HepG2 (cell line): ENCODE measurements at regions not wholly inside any gene's neighbourhood (a gene's known extent, or its start where the extent isn't known, plus 50 kb on each side); places are given as distances from the start of the nearest gene placed in this dataset.

Experiments
- ATAC-seq: fragments of 200-7000 bp; cut with Tn5 transposase; 3 replicates; pipeline ENCODE4 v1.9.1; 2020; ENCODE audit warnings: mild to moderate bottlenecking, moderate library complexity
- BruUV-seq: library from RNA; stranded (reverse); fragments of 400-500 nt; replicated peaks from 2 replicates; lab custom pipeline; 2021; lab: Mats Ljungman, UMichigan
- CTCF ChIA-PET: fragments of 300-600 bp; formaldehyde crosslinking; extraction: SDS; loops from one replicate; lab custom pipeline; 2021; ENCODE audit warnings: low total read pairs, inconsistent platforms, low intra/inter-chr PET ratio; lab: Yijun Ruan, JAX
- POLR2A ChIA-PET: fragments of 350-600 bp; sonication (Branson Sonifier 250); formaldehyde crosslinking; loops from one replicate; lab custom pipeline; 2020; ENCODE audit warnings: antibody characterized with exemption, inconsistent platforms; lab: Yijun Ruan, JAX
- DNase-seq: peaks from one replicate; pipeline ENCODE4 v3.0.0-alpha.2; 2015; ENCODE audit warnings: low spot score
- FAIRE-seq: peaks from 3 replicates; lab custom pipeline; 2011; peaks lifted over from hg19 to GRCh38; lab: Jason Lieb, UNC
- H2AFZ ChIP-seq: one replicate; pipeline ENCODE4 v1.6.1; 2011; ENCODE audit warnings: low read length, inconsistent platforms
- H3K27ac ChIP-seq: fragments of 300-600 bp; 3 replicates; pipeline ENCODE4 v1.8.0; 2011; ENCODE audit warnings: mixed run types, mild to moderate bottlenecking, mixed read lengths, low read length, inconsistent platforms; ENCODE audit not compliant: insufficient read depth; ENCODE audit errors: extremely low read length
- H3K27me3 ChIP-seq, 2 experiments: fragments of 200-600 bp in 1 of 2; 2 replicates in 1 of 2; 3 replicates in 1 of 2; pipeline versions ENCODE4 v1.6.0 to v1.8.0; 2011; ENCODE audit warnings: low read length in 2 of 2, mild to moderate bottlenecking in 2 of 2, moderate library complexity in 2 of 2, inconsistent platforms in 1 of 2; ENCODE audit not compliant: insufficient read depth in 2 of 2, control insufficient read depth in 1 of 2
- H3K36me3 ChIP-seq, 2 experiments: fragments of 200-600 bp in 1 of 2; replicated peaks in 1 of 2; 2 replicates in 1 of 2; 3 replicates in 1 of 2; pipeline versions ENCODE4 v1.5.1 to v1.8.0; 2011; ENCODE audit warnings: low read length in 2 of 2, inconsistent platforms in 1 of 2; ENCODE audit not compliant: insufficient read depth in 2 of 2, control insufficient read depth in 1 of 2
- H3K4me1 ChIP-seq: 2 replicates; pipeline ENCODE4 v1.5.1; 2012; ENCODE audit warnings: low read length, inconsistent platforms; ENCODE audit not compliant: insufficient read depth
- H3K4me2 ChIP-seq: 2 replicates; pipeline ENCODE4 v1.6.0; 2011; ENCODE audit warnings: low read depth, low read length, inconsistent platforms
- H3K4me3 ChIP-seq, 3 experiments: fragments of 200-600 bp in 1 of 3; sonication (generic), shearing (Covaris generic) in 1 of 3; replicated peaks in 1 of 3; 2 replicates each; pipeline ENCODE4 v1.5.1; 2011 to 2016; ENCODE audit warnings: low read length in 3 of 3, inconsistent platforms in 2 of 3, low read depth in 2 of 3, mild to moderate bottlenecking in 2 of 3, control low read depth in 1 of 3, mixed read lengths in 1 of 3; ENCODE audit not compliant: insufficient read depth in 1 of 3
- H3K79me2 ChIP-seq: one replicate; pipeline ENCODE4 v1.6.1; 2011; ENCODE audit warnings: low read length, inconsistent platforms; ENCODE audit not compliant: insufficient read depth
- H3K9ac ChIP-seq: 2 replicates; pipeline ENCODE4 v1.6.0; 2011; ENCODE audit warnings: mild to moderate bottlenecking, low read depth, low read length, inconsistent platforms; ENCODE audit not compliant: insufficient read depth
- H3K9me3 ChIP-seq: 2 replicates; pipeline ENCODE4 v1.5.1; 2012; ENCODE audit warnings: mild to moderate bottlenecking, low read length
- H4K20me1 ChIP-seq: 2 replicates; pipeline ENCODE4 v1.6.0; 2011; ENCODE audit warnings: inconsistent platforms, mild to moderate bottlenecking, low read length, moderate library complexity; ENCODE audit not compliant: insufficient read depth
- CEBPB ChIP-seq: IDR thresholded peaks from 2 replicates; pipeline ENCODE4 v1.6.1; 2011; ENCODE audit warnings: low read depth, low read length, improper control_type of control experiment, borderline replicate concordance
- DRAP1 ChIP-seq: IDR thresholded peaks from 2 replicates; pipeline ENCODE4 v1.6.1; 2016; ENCODE audit warnings: missing genetic modification reagents, missing compliant biosample characterization
- IKZF1 ChIP-seq: fragments of 450-650 bp; IDR thresholded peaks from 2 replicates; pipeline ENCODE4 v1.7.1; 2016
- PITX1 ChIP-seq: sonication (generic); formaldehyde crosslinking; IDR thresholded peaks from 2 replicates; pipeline ENCODE4 v1.5.1; 2020; ENCODE audit warnings: mild to moderate bottlenecking, missing genetic modification reagents
- THYN1 ChIP-seq: sonication (generic); formaldehyde crosslinking; IDR thresholded peaks from 2 replicates; pipeline ENCODE4 v1.8.1; 2023; ENCODE audit warnings: low read depth, mild to moderate bottlenecking, moderate library complexity, missing genetic modification reagents, borderline replicate concordance
- ZNF234 ChIP-seq: sonication (generic); formaldehyde crosslinking; conservative IDR thresholded peaks from 2 replicates; pipeline ENCODE4 v1.5.1; 2020; ENCODE audit warnings: mild to moderate bottlenecking, missing genetic modification reagents
- ZNF468 ChIP-seq: sonication (generic); formaldehyde crosslinking; IDR thresholded peaks from 2 replicates; pipeline ENCODE4 v1.8.0; 2022; ENCODE audit warnings: mild to moderate bottlenecking, moderate library complexity, missing genetic modification reagents
- ZNF788 ChIP-seq: sonication (generic); formaldehyde crosslinking; IDR thresholded peaks from 2 replicates; pipeline ENCODE4 v1.5.0; 2020; ENCODE audit warnings: mild to moderate bottlenecking, missing genetic modification reagents, borderline replicate concordance
- ZNF883 ChIP-seq: sonication (generic); formaldehyde crosslinking; IDR thresholded peaks from 2 replicates; pipeline ENCODE4 v1.5.1; 2020; ENCODE audit warnings: mild to moderate bottlenecking, missing genetic modification reagents; ENCODE audit errors: not compliant biosample characterization
- WGBS: methylation state at CpG from one replicate; pipeline ENCODE4 v1.1.6; 2017; ENCODE audit warnings: low lambda C conversion rate; 5-methylcytosine and 5-hydroxymethylcytosine counted together
- in situ Hi-C: cut with HindIII; loops from 2 replicates; pipeline ENCODE4 v1.10.0; 2017; ENCODE audit warnings: low pct_unique_long_range_greater_than_20kb; ENCODE audit not compliant: extremely low pct_ligation_motif_present
- intact Hi-C: fragments of 100-400 bp; cut with micrococcal nuclease; formaldehyde crosslinking; loops from one replicate; pipeline ENCODE4 v1.10.0; 2022; ENCODE audit not compliant: unreplicated experiment
- TF ChIP-seq, protein P1 (sequence below): sonication (generic); formaldehyde crosslinking; IDR thresholded peaks from 2 replicates; pipeline ENCODE4 v1.9.0; 2021; ENCODE audit warnings: missing genetic modification reagents, mild to moderate bottlenecking, borderline replicate concordance
- TF ChIP-seq, protein P2 (sequence below): sonication (generic); formaldehyde crosslinking; IDR thresholded peaks from 2 replicates; pipeline ENCODE4 v1.4.0; 2020; ENCODE audit warnings: missing genetic modification reagents
- TF ChIP-seq, protein P3 (sequence below): sonication (generic); formaldehyde crosslinking; IDR thresholded peaks from 2 replicates; pipeline ENCODE4 v1.4.0; 2020; ENCODE audit warnings: low read depth, missing genetic modification reagents
- TF ChIP-seq, protein P4 (sequence below): IDR thresholded peaks from 2 replicates; pipeline ENCODE4 v1.6.1; 2018; ENCODE audit warnings: missing genetic modification reagents, mild to moderate bottlenecking, missing compliant biosample characterization

DNA sequence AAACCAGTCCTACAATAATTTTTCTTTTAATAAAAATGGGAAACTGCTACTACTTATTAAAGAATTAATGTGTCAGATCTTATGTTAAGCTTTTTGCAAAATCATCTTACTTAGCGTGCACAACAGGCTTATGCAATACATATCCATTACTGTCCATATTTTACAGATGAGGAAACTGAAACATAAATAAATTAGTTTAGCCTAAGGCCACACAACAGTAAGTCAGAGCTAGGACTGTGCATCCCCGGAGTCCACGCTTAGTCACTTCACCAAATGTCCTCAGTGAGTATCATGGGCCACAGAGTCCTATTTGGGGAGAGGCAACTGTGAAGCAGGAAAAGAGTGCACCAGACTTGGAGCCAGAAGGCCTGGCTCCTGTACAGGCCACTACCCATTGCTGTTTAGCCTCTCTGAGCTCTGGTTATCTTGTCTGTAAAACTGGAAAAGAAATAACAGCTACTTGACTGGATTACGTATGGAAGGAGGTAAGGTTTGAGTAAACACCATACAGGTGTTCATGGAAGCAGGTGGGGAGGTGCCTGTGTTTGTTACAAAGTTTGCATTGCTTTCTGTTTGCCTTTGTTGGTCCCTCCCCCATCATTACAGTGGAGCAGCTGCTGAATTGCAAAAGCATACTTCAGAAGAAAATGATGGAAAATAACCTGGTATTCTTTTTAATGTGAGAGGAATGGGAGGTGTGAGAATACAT, 192.8 kb downstream of the FCRL5 start (continued):
- TF ChIP-seq DRAP1 (CRISPR knock-in tag): no peak
- TF ChIP-seq, protein P1, sequence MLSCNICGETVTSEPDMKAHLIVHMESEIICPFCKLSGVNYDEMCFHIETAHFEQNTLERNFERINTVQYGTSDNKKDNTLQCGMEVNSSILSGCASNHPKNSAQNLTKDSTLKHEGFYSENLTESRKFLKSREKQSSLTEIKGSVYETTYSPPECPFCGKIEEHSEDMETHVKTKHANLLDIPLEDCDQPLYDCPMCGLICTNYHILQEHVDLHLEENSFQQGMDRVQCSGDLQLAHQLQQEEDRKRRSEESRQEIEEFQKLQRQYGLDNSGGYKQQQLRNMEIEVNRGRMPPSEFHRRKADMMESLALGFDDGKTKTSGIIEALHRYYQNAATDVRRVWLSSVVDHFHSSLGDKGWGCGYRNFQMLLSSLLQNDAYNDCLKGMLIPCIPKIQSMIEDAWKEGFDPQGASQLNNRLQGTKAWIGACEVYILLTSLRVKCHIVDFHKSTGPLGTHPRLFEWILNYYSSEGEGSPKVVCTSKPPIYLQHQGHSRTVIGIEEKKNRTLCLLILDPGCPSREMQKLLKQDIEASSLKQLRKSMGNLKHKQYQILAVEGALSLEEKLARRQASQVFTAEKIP: no peak
- TF ChIP-seq IKZF1: no peak

DNA sequence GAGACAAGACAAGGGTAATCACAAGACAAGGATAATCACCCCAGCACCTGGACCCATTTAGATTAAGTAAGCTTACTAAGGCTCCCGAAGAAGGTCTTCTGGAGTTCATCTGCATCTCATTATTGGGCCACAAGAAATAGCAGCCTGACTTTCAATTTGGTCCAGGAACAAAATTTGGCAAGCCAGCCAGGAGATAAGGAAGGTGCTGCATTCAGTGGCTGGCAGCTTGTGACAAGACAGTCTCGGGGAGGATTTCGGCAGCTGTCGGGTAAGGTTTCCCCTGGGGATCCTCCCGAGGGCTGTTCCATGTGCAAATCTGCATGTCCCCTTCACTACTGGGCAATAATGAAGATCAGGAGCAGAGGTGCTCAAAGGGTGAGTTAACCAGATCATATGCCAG, 195.2 kb downstream of the FCRL5 start:
- TF ChIP-seq, protein P2, sequence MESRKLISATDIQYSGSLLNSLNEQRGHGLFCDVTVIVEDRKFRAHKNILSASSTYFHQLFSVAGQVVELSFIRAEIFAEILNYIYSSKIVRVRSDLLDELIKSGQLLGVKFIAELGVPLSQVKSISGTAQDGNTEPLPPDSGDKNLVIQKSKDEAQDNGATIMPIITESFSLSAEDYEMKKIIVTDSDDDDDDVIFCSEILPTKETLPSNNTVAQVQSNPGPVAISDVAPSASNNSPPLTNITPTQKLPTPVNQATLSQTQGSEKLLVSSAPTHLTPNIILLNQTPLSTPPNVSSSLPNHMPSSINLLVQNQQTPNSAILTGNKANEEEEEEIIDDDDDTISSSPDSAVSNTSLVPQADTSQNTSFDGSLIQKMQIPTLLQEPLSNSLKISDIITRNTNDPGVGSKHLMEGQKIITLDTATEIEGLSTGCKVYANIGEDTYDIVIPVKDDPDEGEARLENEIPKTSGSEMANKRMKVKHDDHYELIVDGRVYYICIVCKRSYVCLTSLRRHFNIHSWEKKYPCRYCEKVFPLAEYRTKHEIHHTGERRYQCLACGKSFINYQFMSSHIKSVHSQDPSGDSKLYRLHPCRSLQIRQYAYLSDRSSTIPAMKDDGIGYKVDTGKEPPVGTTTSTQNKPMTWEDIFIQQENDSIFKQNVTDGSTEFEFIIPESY: no peak
- TF ChIP-seq, protein P3, sequence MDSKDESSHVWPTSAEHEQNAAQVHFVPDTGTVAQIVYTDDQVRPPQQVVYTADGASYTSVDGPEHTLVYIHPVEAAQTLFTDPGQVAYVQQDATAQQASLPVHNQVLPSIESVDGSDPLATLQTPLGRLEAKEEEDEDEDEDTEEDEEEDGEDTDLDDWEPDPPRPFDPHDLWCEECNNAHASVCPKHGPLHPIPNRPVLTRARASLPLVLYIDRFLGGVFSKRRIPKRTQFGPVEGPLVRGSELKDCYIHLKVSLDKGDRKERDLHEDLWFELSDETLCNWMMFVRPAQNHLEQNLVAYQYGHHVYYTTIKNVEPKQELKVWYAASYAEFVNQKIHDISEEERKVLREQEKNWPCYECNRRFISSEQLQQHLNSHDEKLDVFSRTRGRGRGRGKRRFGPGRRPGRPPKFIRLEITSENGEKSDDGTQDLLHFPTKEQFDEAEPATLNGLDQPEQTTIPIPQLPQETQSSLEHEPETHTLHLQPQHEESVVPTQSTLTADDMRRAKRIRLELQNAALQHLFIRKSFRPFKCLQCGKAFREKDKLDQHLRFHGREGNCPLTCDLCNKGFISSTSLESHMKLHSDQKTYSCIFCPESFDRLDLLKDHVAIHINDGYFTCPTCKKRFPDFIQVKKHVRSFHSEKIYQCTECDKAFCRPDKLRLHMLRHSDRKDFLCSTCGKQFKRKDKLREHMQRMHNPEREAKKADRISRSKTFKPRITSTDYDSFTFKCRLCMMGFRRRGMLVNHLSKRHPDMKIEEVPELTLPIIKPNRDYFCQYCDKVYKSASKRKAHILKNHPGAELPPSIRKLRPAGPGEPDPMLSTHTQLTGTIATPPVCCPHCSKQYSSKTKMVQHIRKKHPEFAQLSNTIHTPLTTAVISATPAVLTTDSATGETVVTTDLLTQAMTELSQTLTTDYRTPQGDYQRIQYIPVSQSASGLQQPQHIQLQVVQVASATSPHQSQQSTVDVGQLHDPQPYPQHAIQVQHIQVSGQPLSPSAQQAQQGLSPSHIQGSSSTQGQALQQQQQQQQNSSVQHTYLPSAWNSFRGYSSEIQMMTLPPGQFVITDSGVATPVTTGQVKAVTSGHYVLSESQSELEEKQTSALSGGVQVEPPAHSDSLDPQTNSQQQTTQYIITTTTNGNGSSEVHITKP (CRISPR knock-in tag): no peak
- TF ChIP-seq ZNF788: no peak
- TF ChIP-seq ZNF883 (CRISPR knock-in tag): no peak
- no peak for TF ChIP-seq CEBPB
- TF ChIP-seq ZNF234 (CRISPR knock-in tag): no peak
- TF ChIP-seq THYN1 (CRISPR knock-in tag): no peak
- no peak for TF ChIP-seq ZNF468 (CRISPR knock-in tag)
- TF ChIP-seq, protein P4, sequence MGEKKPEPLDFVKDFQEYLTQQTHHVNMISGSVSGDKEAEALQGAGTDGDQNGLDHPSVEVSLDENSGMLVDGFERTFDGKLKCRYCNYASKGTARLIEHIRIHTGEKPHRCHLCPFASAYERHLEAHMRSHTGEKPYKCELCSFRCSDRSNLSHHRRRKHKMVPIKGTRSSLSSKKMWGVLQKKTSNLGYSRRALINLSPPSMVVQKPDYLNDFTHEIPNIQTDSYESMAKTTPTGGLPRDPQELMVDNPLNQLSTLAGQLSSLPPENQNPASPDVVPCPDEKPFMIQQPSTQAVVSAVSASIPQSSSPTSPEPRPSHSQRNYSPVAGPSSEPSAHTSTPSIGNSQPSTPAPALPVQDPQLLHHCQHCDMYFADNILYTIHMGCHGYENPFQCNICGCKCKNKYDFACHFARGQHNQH (CRISPR knock-in tag): no peak
- TF ChIP-seq PITX1 (CRISPR knock-in tag): no peak
- DNase-seq (no peak), FAIRE-seq (no peak), ATAC-seq (no peak)
- Histone ChIP-seq H2AFZ (no peak overlapping the region), H3K27me3 (peaks cover 1 to 8% of the 10 kb centered on the region in 2 experiments; a peak in 2 of 5 replicates), H4K20me1 (no peaks in the 10 kb centered on the region), H3K36me3 (no peaks in the 10 kb centered on the region), H3K4me3 (no peak overlapping the region), H3K4me2 (no peak overlapping the region), H3K79me2 (no peaks in the 10 kb centered on the region), H3K9ac (no peak overlapping the region), H3K4me1 (no peaks in the 10 kb centered on the region), H3K9me3 (no peaks in the 10 kb centered on the region), H3K27ac (no peak overlapping the region)
- no TSS peak for BruUV-seq
- ChIA-PET CTCF (no interaction called here), POLR2A (no interaction called here)
- in situ Hi-C loops (no loop called here), intact Hi-C loops (no loop called here)
- WGBS: 40% methylated on average over 1 of the region's 5 CpGs
